HG03439 (cell line): ENCODE measurements at regions not wholly inside any gene's neighbourhood (a gene's known extent, or its start where the extent isn't known, plus 50 kb on each side); places are given as distances from the start of the nearest gene placed in this dataset.

ENCODE experiments used
- ATAC-seq: cut with Tn5 transposase; IDR thresholded peaks from one replicate; pipeline ENCODE4 v1.9.1; 2021; ENCODE audit warnings: mild to moderate bottlenecking, moderate library complexity; ENCODE audit not compliant: unreplicated experiment

- ATAC-seq = no peak
These were observed 574.6 kb downstream of the LMO4 start for GRCh38 chr1:87903242-87903641.

GRCh38 chr1:87904651-87905050 lies 576.0 kb downstream of the LMO4 start:
- ATAC-seq = no peak

- ATAC-seq = no peak
These were observed 577.0 kb downstream of the LMO4 start for GRCh38 chr1:87905651-87906050.

GRCh38 chr1:87906078-87906477 lies 577.4 kb downstream of the LMO4 start:
- ATAC-seq = no peak

- ATAC-seq = no peak
These were observed 584.7 kb downstream of the LMO4 start for GRCh38 chr1:87913361-87913760.

GRCh38 chr1:87914396-87914795 lies 585.7 kb downstream of the LMO4 start:
- no peak for ATAC-seq

GRCh38 chr1:87915771-87916170 lies 587.1 kb downstream of the LMO4 start:
- no peak for ATAC-seq

- no peak for ATAC-seq
These were observed 588.3 kb downstream of the LMO4 start for GRCh38 chr1:87916965-87917364.

- no peak for ATAC-seq
These were observed 589.7 kb downstream of the LMO4 start for GRCh38 chr1:87918398-87918797.

- no peak for ATAC-seq
These were observed 594.2 kb downstream of the LMO4 start for GRCh38 chr1:87922885-87923284.

GRCh38 chr1:87926131-87926830 lies 597.6 kb downstream of the LMO4 start:
- no peak for ATAC-seq

- ATAC-seq = no peak
These were observed 598.2 kb downstream of the LMO4 start for GRCh38 chr1:87926921-87927320.

GRCh38 chr1:87927391-87928280 lies 599.0 kb downstream of the LMO4 start:
- ATAC-seq = no peak

GRCh38 chr1:87928623-87929022 lies 599.9 kb downstream of the LMO4 start:
- no peak for ATAC-seq

GRCh38 chr1:87929906-87930305 lies 601.2 kb downstream of the LMO4 start:
- ATAC-seq = no peak

GRCh38 chr1:87930796-87931195 lies 602.1 kb downstream of the LMO4 start:
- ATAC-seq = no peak

GRCh38 chr1:87933171-87933570 lies 604.5 kb downstream of the LMO4 start:
- ATAC-seq = no peak

- ATAC-seq = no peak
These were observed 606.5 kb downstream of the LMO4 start for GRCh38 chr1:87935130-87935529.

GRCh38 chr1:87937831-87938395 lies 609.2 kb downstream of the LMO4 start:
- no peak for ATAC-seq

GRCh38 chr1:87938631-87939030 lies 610.0 kb downstream of the LMO4 start:
- ATAC-seq = no peak

- ATAC-seq = no peak
These were observed 610.8 kb downstream of the LMO4 start for GRCh38 chr1:87939444-87939843.

GRCh38 chr1:87940421-87940820 lies 611.7 kb downstream of the LMO4 start:
- ATAC-seq = no peak
